Stimulated activated CD4-positive, alpha-beta T cell treated with anti-CD3 and anti-CD28 coated beads, TNF-alpha, amount 100 ng/mL, for 24 hours (primary cell): ENCODE measurements at regions not wholly inside any gene's neighbourhood (a gene's known extent, or its start where the extent isn't known, plus 50 kb on each side); places are given as distances from the start of the nearest gene placed in this dataset.

ENCODE experiments used
- DNase-seq, 3 experiments: peaks; one replicate each; pipeline ENCODE4 v3.0.0-alpha.2; 2020; ENCODE audit warnings: low read depth in 3 of 3

DNA sequence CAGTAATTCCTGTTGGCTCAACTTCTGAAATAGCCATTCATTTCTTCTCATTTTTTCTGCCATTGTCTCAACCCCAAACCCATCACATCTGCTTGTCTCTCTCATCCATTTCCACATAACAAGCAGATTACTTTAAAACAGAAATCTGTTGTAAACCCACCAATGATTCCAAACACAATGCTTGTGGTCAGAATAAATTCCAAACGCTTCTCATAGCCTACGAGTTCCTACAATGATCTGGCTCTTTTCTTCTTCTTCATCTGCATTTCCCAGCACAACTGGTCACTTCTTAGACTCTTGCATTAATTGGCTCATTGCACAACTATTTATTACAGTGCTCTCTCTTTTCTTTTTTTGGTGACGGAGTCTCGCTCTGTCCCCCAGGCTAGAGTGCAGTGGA, 364.1 kb downstream of the GATA3 start:
- DNase-seq, result no peak

DNA sequence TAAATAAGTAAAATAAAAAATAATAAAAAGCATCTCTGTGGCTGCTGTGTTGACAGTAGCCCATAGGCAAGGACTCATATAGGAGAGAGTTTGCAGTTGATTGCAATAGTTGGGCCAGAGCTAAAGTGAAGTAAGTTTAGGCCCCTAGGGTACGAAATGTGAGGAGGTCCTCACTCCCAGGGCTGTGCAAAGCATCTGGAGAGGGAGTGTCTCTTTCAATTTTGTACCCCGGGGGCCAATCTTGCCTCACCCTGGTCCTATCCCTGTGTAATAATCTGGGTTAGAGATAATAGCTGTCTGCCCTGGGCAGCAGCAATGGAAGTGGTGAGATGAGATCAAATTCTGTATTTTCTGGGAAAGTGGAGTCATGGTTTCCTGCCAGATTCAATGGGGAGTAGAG, 365.7 kb downstream of the GATA3 start:
- no peak for DNase-seq

DNA sequence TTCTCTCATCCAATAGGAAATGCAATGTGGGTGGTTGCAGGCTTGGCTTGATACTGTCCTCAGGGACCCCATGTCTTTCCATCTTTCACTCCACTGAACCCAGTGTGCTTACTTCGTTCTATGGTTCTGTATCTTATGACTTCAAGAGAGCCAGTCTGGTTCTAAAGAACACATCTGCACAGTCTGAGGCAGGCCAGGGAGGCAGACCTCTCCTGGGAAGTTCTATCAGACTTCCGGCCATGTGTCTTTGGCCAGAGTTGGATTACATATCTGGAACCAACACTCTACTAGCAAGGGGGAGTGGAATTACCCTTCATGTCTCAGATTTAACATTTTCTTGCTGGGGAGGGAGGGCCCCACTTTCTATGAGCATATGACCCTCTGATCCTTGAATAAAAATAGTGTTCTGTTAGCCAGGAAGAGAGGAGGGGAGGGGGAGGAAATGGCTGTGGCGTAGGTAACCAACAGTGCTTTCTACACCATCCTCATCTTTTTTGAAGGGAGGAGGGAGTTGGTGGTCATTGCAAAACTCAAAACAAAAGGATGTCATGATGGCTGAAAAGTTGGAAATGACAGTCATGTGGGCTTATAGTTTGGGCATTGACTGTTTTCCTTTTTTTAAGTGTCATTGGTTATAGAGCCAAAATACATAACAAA, 370.2 kb downstream of the GATA3 start:
- DNase-seq, result no peak

- DNase-seq, result no peak
Measured at GRCh38 chr10:8428654-8429053, 374.2 kb downstream of the GATA3 start.

- no peak for DNase-seq
Measured at GRCh38 chr10:8430321-8430720, 375.8 kb downstream of the GATA3 start.

DNA sequence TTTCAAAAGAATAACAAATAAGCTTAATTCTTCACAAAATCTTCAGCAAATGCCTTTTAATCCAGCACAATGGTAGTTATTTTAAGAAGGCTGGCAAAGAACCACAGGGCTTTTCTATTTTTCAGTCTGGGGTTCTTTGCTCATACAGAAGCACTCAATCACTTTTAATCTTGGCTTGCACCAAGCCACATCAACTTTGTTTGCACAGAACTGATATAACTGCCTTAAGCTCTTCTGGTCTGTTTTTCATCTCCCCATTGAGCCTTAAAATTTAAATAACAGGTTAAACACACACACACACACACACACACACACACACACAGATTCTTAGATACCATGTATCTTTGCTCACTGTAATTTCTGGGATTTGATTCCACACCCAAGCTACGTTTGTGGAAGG, 377.0 kb downstream of the GATA3 start:
- DNase-seq, result no peak

DNA sequence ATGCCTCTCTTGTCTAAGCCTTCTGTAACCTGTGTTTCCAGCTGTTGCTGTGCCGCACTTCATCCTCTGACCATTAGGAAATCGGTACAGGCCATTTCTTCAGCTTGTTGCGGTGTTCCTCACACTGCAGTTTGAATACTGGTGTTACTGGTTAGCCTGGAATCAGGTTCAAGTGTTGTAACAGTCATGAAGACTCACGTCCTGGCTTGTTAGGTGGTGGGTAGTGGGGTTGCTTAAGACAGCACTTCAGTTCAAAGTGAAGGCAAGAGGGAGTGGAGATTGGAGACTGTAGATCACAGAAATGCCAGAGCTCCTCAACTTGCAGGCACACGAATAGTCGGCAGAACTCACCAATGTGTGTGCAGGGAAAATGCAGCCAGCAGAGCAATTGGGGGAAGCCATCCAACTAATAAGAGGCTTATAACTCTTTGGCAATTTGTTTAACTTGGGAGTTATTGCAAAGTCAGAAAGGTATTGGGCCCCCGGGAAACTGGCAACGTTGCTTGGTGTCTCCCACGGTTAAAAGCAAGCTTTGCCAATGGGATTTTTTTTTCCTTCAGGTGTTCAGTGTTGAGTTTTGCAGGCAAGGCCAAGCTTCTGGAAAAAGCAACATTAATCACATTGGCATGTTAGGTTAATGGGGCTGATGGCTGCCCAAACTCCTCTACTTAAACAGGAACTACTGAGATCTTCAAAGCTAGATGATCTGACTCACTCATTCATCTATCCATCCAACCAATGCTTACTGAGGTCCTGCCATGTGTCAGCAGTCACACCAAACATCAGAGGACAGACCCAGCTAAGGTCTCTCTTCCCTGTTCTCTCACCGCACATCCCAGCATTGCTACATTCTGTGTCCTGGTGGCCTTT, 380.9 kb downstream of the GATA3 start:
- no peak for DNase-seq

DNA sequence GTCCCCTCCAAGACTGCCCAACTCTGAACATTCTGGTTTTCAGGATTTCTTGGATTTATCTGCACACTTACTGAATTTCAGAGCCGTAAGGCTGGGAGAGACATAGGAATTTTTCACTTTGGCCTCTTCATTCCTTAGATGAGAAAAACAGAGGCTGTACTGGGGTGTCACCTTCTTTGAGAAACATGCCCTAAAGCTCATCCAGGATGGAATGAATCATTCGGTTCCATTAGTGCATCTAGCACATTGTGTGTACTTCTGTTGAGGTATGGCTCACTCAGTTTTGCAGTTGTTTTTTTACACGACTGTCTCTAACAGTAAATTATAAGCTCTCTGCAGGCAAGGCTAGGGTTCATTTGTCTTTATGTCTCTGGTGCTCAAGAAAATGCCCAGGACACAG, 383.4 kb downstream of the GATA3 start:
- DNase-seq, result no peak

- DNase-seq, result no peak
Measured at GRCh38 chr10:8438603-8439002, 384.1 kb downstream of the GATA3 start.

- DNase-seq, result no peak
Measured at GRCh38 chr10:8439040-8439439, 384.6 kb downstream of the GATA3 start.

DNA sequence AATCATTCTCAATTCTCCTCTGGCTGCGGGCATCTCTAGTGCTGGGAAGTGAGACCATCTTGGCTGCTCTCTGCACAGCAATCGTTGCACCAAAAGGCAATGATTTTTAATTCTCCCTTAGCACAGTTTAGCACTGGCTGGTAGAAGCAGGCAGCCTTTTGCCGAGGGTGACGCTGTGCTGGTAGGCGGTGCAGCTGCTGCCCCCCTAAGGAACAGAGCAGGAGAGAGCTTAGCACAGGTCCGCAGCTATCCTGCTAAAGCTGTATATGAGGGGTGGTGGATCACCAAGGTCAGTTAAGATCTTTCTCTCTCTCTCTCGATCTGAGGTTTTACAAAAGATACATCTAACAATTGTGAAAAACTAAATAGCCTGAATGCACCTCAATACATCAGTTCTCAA, 390.1 kb downstream of the GATA3 start:
- DNase-seq, result peak in 2 of 3 experiments; percentile 2 to 12

DNA sequence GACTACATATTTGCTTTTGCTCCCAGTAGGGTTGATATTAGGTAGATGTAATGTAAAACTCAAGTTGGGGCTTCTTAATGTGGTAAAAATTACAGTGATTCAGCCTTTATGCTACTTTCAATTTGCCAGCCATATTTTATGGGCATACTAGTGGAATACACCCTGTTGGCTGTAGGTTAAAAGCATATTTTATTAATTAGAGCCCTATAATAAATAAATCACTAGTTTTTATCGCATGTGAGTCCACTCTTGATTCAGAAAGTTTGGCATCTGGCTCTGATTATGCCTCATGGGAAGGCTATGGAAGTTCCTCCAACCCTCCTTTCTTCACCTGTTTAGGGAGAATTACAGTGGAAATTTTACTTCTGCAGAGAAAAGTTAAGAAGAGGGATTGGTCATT, 390.9 kb downstream of the GATA3 start:
- no peak for DNase-seq

- no peak for DNase-seq
Measured at GRCh38 chr10:8449909-8450308, 395.4 kb downstream of the GATA3 start.

- no peak for DNase-seq
Measured at GRCh38 chr10:8453587-8453986, 399.1 kb downstream of the GATA3 start.

- DNase-seq, result no peak
Measured at GRCh38 chr10:8454357-8454756, 399.9 kb downstream of the GATA3 start.

DNA sequence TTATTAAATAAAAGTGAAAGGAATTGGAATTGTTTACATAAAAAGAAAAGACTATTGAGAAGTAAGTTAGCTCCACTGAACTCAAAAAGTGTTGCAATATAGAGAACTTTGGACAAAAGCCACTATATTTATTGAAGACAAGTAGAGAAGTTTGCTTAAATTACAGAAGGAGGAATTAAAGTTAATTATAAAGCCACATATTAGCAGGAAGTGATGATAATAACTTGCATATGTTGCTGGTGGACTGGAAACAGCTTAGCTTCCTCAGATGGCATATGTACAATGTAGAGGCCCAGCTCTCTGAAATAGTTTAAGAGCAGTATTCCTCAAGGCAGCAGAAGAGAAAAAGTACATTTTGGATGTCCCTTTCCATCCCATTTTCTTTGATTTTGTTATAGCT, 400.7 kb downstream of the GATA3 start:
- no peak for DNase-seq

GRCh38 chr10:8456386-8456785, 401.9 kb downstream of the GATA3 start:
- DNase-seq, result no peak

GRCh38 chr10:8460626-8461025, 406.1 kb downstream of the GATA3 start:
- DNase-seq, result no peak

DNA sequence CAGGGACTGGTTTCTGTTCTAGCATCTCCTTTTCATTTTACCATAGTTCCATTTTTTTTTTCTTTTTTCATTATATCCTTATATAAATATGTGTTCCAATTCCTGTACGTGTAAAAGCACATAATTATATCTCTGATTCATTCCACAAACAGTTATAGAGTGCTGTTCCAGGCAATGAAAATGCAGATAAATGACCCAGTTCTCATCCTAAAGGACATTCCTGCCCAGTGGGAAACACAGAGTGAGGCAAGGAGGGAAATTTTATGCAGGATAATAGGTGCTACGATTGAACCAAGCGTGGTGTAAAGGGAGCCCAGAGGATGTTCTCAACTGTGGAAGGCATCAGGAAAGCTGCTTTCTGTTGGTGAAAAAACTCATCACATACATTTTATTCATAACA, 408.1 kb downstream of the GATA3 start:
- DNase-seq, result no peak

- DNase-seq, result no peak
Measured at GRCh38 chr10:8463853-8464252, 409.4 kb downstream of the GATA3 start.

GRCh38 chr10:8468477-8468876, 414.0 kb downstream of the GATA3 start:
- no peak for DNase-seq

DNA sequence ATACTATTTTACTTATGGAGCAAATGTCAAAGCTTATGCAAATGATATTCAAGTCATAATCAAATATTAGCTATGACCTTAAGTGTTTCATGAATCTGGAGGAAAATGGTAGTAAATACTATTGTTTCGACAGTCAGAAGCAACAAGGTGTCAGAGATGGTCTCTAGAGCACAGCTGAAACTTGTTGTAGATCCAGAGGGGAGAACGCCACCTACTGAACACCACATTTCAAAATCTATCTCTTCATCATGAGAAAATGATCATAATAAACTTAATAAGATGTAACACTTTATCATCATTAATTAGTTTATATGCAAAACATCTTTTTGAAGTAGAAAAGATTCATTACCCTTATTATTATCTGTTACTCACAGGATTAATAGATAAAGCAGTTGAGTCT, 418.7 kb downstream of the GATA3 start:
- DNase-seq, result no peak

GRCh38 chr10:8477300-8477699, 422.8 kb downstream of the GATA3 start:
- DNase-seq, result no peak
